ENCODE measurements at regions not wholly inside any gene's neighbourhood (a gene's known extent, or its start where the extent isn't known, plus 50 kb on each side); places are given as distances from the start of the nearest gene placed in this dataset.
A peak's percentile ranks its signal among the peaks of the same experiment; 100 is the strongest.

- no CpG with 5 or more reads among the region's 3 CpGs for WGBS, 2 experiments (ENCODE audit: extremely low coverage in 2 of 2, insufficient read length in 1 of 2)
Observed at GRCh38 chr13:65911546-65912193, 1318.5 kb downstream of the PCDH9 start.

More at GRCh38 chr13:65911546-65912193, 1318.5 kb downstream of the PCDH9 start:
- Histone ChIP-seq H3K18ac (ENCODE audit: low read depth, low read length) (no peak overlapping the region; the same call in 1 of the 2 replicates), H3K4me2 (ENCODE audit: low read depth, low read length) (no peak overlapping the region), H2AK9ac (replicated peaks; ENCODE audit: low read depth, low read length, poor library complexity) (no peak overlapping the region), H4K20me1 (ENCODE audit: insufficient read depth, low read length) (no peaks in the 10 kb centered on the region), H3K36me3 (ENCODE audit: control insufficient read depth, insufficient read depth, low read length) (no peaks in the 10 kb centered on the region), H3K56ac (ENCODE audit: extremely low read depth, insufficient read depth, low read length) (no peak overlapping the region), H3K4me3 (ENCODE audit: insufficient read depth, low read depth, low read length) (no peak overlapping the region), H3K79me1 (ENCODE audit: low read depth in 1 of 2, low read length in 2 of 2) (no peaks in the 10 kb centered on the region), H2BK15ac (ENCODE audit: low read depth, low read length) (peak overlapping the region; percentile 15; the same call in 1 of the 3 replicates), H3K4me1 (ENCODE audit: control insufficient read depth, insufficient read depth, low read length) (peaks cover 6% of the 10 kb centered on the region; the same call in 1 of the 2 replicates), H3K9me3 (ENCODE audit: control insufficient read depth, insufficient read depth, low read length) (peaks cover 11% of the 10 kb centered on the region), H4K5ac (ENCODE audit: low read depth, low read length) (no peak overlapping the region; the same call in 1 of the 2 replicates), H4K91ac (ENCODE audit: insufficient read depth, low read depth, low read length) (no peak overlapping the region; the same call in 1 of the 2 replicates), H3K14ac (replicated peaks; ENCODE audit: low read depth, low read length) (peak overlapping the region; percentile 78), H3K27me3 (ENCODE audit: control insufficient read depth, insufficient read depth, low read length) (no peaks in the 10 kb centered on the region), H3K23ac (ENCODE audit: low read depth, low read length) (no peak overlapping the region; the same call in 1 of the 2 replicates), H2BK20ac (ENCODE audit: low read depth, low read length) (peak overlapping the region; percentile 58; the same call in 1 of the 2 replicates), H2AK5ac (ENCODE audit: low read depth, low read length) (no peak overlapping the region), H3K27ac (ENCODE audit: insufficient read depth, low read length) (no peak overlapping the region), H2BK120ac (ENCODE audit: low read depth, low read length) (peak overlapping the region; percentile 68), H4K8ac (ENCODE audit: low read depth in 2 of 2, low read length in 2 of 2) (peak overlapping the region in 1 of 2 experiments; percentile 34; a peak in 3 of 4 replicates), H2BK5ac (ENCODE audit: low read depth, low read length, poor library complexity, severe bottlenecking) (no peak overlapping the region), H3K9me1 (ENCODE audit: insufficient read depth, low read length) (0 out of 2 replicates have a peak, but pooled peaks cover 5% of the 10 kb centered on the region), H3K4ac (ENCODE audit: low read depth, low read length) (peak overlapping the region; percentile 65), H3K9ac (ENCODE audit: low read depth, low read length) (no peak overlapping the region), H2AFZ (replicated peaks; ENCODE audit: low read length, poor library complexity) (no peak overlapping the region)
- intact Hi-C loops (cut with micrococcal nuclease): loop anchor here (10.0 kb wide), 1 partner anchor 633 kb away; no protein-coding TSS in a partner anchor
- TF ChIP-seq POLR2A (IDR thresholded peaks at IDR 0.05; ENCODE audit: low read depth, low read length): no peak
- TF ChIP-seq CEBPB (IDR thresholded peaks at IDR 0.05; ENCODE audit: low read depth, low read length): peak; percentile 81
- TF ChIP-seq MAFK (IDR thresholded peaks at IDR 0.05; ENCODE audit: low read depth, low read length): no peak
- TF ChIP-seq USF2 (IDR thresholded peaks at IDR 0.05; ENCODE audit: low read depth, low read length): no peak
- POLR2A ChIA-PET (ENCODE audit: unreplicated experiment): no interaction called here
- no TSS peak for BruUV-seq (replicated peaks)
- no peak for ATAC-seq (ENCODE audit: low read depth)
- dilution Hi-C loops (cut with HindIII; ENCODE audit: low sequenced_read_pairs, unreplicated experiment): no loop called here
- in situ Hi-C loops (cut with MboI; ENCODE audit: low sequenced_read_pairs): no loop called here
- DNase-seq: no peak
- CTCF ChIA-PET: no interaction called here
